ENCODE measurements at regions not wholly inside any gene's neighbourhood (a gene's known extent, or its start where the extent isn't known, plus 50 kb on each side); places are given as distances from the start of the nearest gene placed in this dataset.

- TF ChIP-seq, protein P1, sequence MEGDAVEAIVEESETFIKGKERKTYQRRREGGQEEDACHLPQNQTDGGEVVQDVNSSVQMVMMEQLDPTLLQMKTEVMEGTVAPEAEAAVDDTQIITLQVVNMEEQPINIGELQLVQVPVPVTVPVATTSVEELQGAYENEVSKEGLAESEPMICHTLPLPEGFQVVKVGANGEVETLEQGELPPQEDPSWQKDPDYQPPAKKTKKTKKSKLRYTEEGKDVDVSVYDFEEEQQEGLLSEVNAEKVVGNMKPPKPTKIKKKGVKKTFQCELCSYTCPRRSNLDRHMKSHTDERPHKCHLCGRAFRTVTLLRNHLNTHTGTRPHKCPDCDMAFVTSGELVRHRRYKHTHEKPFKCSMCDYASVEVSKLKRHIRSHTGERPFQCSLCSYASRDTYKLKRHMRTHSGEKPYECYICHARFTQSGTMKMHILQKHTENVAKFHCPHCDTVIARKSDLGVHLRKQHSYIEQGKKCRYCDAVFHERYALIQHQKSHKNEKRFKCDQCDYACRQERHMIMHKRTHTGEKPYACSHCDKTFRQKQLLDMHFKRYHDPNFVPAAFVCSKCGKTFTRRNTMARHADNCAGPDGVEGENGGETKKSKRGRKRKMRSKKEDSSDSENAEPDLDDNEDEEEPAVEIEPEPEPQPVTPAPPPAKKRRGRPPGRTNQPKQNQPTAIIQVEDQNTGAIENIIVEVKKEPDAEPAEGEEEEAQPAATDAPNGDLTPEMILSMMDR (IDR thresholded peaks at IDR 0.05; ENCODE audit: low read depth, low read length): no peak
- no peak for TF ChIP-seq EZH2phosphoT487 (IDR thresholded peaks at IDR 0.05; ENCODE audit: low read depth)
Measured at GRCh38 chr3:127371334-127371733, 83.5 kb upstream of the PRR20G start.
